MG63 (cell line): ENCODE measurements at regions not wholly inside any gene's neighbourhood (a gene's known extent, or its start where the extent isn't known, plus 50 kb on each side); places are given as distances from the start of the nearest gene placed in this dataset.

ENCODE experiments used
- DNase-seq: peaks from one replicate; pipeline ENCODE4 v3.0.0-alpha.2; 2020
- H3K27me3 ChIP-seq: fragments of 250-450 bp; sonication (Bioruptor Pico); 2 replicates; pipeline ENCODE4 v1.5.1; 2020; ENCODE audit warnings: mild to moderate bottlenecking, moderate library complexity
- H3K36me3 ChIP-seq: fragments of 250-450 bp; sonication (Bioruptor Pico); 2 replicates; pipeline ENCODE4 v1.5.1; 2020; ENCODE audit warnings: mild to moderate bottlenecking, moderate library complexity
- H3K4me3 ChIP-seq: fragments of 250-450 bp; sonication (Bioruptor Pico); 2 replicates; pipeline ENCODE4 v1.5.1; 2020; ENCODE audit warnings: mild to moderate bottlenecking, moderate library complexity
- H3K9me3 ChIP-seq: fragments of 250-450 bp; sonication (Bioruptor Pico); 2 replicates; pipeline ENCODE4 v1.5.1; 2020; ENCODE audit warnings: mild to moderate bottlenecking, moderate library complexity

DNA sequence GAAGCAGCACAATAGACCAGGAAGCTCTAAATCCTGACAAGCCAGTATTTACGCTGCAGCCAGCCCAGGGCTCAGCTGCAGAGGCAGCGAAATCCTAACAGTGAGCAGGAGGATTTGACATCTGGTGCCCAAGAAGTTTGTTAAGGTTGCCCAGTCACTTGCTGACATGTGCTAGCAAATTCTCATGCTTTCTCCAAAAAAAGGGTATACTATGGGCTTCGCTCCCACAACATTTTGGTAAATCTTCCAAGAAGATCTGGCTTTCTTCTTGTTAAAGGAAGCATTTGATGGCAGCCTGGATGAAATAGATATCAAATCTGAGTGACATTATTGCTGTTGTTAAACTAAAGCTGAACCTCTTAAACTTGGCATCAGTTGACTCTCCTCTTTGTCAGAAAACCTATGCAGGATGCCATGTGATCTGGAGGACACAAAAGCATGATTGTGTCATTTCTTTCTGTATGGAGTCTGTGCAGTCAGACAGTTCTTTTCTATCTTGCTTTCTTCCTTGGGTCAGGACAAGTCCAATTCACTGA lies 949.7 kb upstream of the RBFOX1 start:
- H3K27me3 ChIP-seq = no peaks in the 10 kb centered on the region
- H3K4me3 ChIP-seq = no peak overlapping the region
- DNase-seq = no peak
- no peaks in the 10 kb centered on the region for H3K36me3 ChIP-seq
- no peaks in the 10 kb centered on the region for H3K9me3 ChIP-seq

DNA sequence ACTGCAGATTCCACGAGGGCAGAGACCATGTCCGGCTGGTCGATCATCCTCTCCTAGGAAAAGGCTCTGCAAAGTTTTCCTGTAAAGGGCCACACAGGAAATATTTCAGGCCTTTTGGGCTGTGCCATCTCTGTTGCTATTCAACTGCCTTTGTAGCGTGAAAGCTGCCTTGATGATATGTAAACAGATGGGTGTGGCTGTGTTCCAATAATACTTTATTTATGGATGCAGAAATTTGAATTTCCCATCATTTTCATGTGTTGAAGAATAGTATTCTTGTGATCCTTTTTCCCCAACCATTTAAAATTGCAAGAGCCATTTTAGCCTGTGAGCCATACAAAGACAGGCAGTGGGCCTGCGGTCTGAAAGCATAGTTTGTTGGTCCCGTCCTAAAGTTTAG lies 950.7 kb upstream of the RBFOX1 start:
- H3K9me3 ChIP-seq = no peaks in the 10 kb centered on the region
- no peaks in the 10 kb centered on the region for H3K27me3 ChIP-seq
- DNase-seq = no peak
- H3K4me3 ChIP-seq = no peak overlapping the region
- H3K36me3 ChIP-seq = no peaks in the 10 kb centered on the region

DNA sequence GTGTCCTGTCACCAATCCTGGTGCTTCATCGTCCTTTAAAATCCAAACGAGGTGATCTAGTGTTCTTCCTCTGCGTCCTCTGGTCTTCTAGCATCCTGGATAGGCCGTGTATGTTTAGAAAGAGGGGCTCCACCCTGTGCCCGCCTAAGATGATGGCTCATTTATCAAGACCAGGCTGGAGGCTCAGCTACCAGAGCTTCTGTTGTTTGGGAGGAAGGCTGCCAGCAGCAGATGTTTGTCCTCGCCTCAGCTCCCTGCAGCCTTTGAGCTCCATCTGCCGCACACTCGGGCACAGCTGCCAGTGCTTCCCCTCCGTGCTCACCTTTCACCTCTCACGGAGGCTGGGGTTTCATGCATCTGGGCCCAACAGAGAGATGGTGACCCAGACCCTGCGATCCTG lies 954.7 kb upstream of the RBFOX1 start:
- Histone ChIP-seq H3K9me3 (no peaks in the 10 kb centered on the region), H3K4me3 (no peak overlapping the region), H3K36me3 (no peaks in the 10 kb centered on the region), H3K27me3 (no peaks in the 10 kb centered on the region)
- no peak for DNase-seq

DNA sequence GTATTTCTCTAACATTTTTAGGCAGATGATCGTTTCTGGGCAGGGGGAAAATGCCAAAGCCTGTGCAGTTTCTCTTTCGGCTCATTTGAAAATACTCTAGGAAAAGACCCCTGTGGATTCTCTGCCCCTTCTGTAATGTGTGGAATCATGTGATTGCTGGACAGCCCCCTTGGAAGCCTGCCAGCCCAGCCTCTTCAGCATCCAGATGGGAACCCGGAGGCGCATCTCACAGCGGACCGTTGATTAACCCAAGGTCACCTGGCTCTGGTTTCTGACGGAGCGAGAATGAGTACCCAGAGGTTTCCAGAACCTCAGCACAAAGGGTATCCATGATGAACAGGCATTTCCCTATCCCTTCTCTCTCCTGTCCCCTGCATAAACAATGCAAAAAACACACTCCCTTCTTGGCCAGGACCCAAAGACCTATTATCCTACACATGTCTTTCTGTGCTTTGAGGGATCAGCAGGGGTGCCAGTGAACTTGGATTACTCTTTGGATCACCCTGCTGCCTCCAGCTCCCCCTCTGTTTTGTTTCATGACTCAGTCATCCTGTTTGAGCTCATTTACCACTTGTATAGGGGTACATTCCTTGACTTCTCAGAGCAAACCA lies 957.1 kb upstream of the RBFOX1 start:
- DNase-seq = no peak
- Histone ChIP-seq H3K4me3 (no peak overlapping the region), H3K36me3 (no peaks in the 10 kb centered on the region), H3K9me3 (no peaks in the 10 kb centered on the region), H3K27me3 (no peaks in the 10 kb centered on the region)

DNA sequence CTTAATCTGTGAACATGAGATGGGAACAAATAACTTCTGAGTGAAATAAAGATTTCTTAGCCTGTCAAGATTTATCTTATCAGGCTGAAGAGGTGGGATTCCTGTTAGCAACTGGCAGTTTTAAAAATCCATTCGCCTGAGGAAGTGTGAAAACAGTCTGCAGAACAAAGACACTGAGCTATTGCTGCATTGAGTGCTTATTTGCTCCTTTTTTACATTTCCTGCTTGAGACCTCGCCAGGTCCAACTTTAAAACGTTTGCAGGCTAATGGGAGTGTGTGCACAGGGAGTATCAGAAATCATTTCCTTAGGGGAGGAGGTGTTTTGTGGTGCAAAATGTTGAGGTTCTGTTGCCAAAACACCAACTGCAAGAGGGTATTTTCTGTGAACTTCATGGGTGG lies 957.8 kb upstream of the RBFOX1 start:
- Histone ChIP-seq H3K36me3 (no peaks in the 10 kb centered on the region), H3K9me3 (no peaks in the 10 kb centered on the region), H3K27me3 (no peaks in the 10 kb centered on the region), H3K4me3 (no peak overlapping the region)
- DNase-seq = no peak

DNA sequence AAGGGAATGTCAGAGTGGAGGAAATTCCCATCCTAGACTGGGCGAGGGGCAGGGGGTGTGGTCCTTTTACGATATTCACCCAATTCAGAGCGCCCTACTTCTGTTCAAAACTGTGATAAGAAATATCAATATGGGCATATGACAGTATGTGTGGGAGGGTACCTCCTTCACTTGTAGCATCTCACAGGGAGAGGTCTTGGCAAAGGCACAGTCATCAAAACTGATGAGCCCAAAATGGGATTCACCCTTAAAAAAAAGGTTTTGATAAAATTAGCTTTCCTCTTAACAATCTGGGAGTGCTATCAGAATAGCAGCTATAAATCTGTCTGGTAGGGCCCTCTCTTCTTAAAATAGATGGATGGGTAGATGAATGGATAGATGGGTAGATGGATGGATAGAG lies 967.8 kb upstream of the RBFOX1 start:
- no peak for DNase-seq
- Histone ChIP-seq H3K9me3 (no peaks in the 10 kb centered on the region), H3K27me3 (no peaks in the 10 kb centered on the region; the same call in 1 of the 2 replicates), H3K36me3 (no peaks in the 10 kb centered on the region), H3K4me3 (no peak overlapping the region)

DNA sequence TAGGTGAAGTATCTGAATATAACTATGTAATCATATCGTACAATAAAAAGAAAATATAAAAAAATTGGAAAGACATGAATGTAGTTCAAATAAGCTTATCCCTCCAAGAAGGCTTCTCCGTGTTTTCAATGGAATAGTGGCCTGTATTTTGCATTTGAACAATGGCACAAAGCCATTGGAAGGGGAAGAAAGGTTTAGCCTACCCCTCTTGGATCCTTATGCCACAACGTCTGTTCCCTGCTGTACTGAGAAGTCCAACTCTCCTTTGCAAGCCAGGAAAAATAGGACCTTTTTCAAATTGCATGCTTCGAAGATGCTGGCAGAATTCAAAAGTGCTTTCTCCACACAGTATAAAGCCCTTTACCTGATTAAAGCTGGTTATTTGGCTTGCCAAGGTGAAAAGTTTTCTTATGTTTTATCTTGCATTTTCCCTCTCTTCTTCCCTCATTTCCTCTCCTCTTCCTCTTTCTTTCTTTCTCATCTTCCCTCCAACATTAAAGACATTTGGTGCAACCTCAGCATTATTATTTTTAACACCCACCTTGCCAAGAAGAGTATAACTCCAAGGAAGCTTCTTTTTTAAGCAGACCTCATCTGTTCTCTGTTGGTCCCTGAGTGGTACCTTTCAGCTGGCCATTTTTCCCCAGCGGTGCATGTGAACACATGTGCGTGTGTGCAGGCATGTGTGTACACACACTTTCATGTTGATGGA lies 968.6 kb upstream of the RBFOX1 start:
- Histone ChIP-seq H3K27me3 (no peaks in the 10 kb centered on the region; the same call in 1 of the 2 replicates), H3K4me3 (no peak overlapping the region), H3K9me3 (no peaks in the 10 kb centered on the region), H3K36me3 (no peaks in the 10 kb centered on the region)
- DNase-seq = no peak

DNA sequence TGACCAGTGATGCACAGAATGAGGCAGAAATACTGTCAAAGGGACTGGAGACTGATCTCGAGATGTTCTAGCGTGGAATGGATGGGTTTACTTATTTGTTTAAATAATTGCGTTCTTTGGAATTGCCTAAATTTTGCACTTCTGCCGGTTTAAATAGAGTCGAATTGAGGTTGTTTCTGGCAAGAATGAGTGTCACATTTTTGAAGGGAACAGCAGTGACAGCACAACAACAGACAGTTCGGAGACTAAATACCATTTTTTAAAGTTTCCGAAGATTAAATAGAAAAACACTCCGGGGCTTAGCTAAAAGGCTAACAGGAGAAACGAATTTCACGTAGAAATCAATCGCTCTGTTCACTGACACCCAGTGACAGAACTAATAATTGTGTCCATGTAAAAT lies 969.2 kb upstream of the RBFOX1 start:
- DNase-seq = no peak
- H3K27me3 ChIP-seq = no peaks in the 10 kb centered on the region; the same call in 1 of the 2 replicates
- H3K9me3 ChIP-seq = no peaks in the 10 kb centered on the region
- H3K36me3 ChIP-seq = no peaks in the 10 kb centered on the region
- H3K4me3 ChIP-seq = no peak overlapping the region

DNA sequence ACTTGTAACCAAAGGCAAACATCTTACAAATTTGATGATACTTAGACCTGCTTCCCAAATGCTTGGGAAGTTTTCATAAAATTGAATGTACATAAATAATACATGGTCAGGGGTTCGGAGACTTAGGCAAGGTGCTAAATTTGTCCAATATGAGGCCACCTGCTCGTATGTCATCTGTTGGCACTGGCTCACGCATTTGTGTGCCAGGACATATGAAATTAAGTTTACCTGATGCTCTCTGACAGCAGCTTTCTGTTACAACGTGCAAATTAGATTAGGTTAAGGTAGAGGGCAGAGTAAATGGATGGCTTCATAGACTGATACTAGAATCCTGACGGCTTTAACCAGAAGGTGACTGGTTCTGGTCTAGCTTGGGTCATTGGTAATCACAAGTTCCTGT lies 970.3 kb upstream of the RBFOX1 start:
- Histone ChIP-seq H3K4me3 (no peak overlapping the region), H3K27me3 (no peaks in the 10 kb centered on the region; the same call in 1 of the 2 replicates), H3K9me3 (no peaks in the 10 kb centered on the region), H3K36me3 (no peaks in the 10 kb centered on the region)
- no peak for DNase-seq

DNA sequence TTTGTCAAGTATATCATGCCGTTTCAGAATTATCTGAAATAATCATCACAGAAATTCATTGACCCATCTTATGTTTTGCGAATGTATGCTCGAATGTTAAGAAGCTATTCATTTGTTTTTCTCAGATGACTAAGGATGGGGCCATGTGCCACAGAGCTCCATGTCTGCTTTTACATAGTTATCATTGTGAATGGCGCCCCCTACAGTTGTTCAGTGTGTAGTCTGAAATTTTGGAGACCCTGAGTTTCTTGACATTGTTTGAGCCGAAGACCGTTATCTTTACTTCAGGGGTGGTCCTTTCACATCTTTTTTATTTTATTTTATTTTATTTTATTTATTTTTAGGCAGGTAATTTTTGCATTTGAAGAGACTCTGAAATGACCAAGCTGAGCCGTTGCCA lies 972.0 kb upstream of the RBFOX1 start:
- no peaks in the 10 kb centered on the region; the same call in 1 of the 2 replicates for H3K27me3 ChIP-seq
- no peaks in the 10 kb centered on the region for H3K9me3 ChIP-seq
- no peak for DNase-seq
- no peaks in the 10 kb centered on the region for H3K36me3 ChIP-seq
- H3K4me3 ChIP-seq = no peak overlapping the region

DNA sequence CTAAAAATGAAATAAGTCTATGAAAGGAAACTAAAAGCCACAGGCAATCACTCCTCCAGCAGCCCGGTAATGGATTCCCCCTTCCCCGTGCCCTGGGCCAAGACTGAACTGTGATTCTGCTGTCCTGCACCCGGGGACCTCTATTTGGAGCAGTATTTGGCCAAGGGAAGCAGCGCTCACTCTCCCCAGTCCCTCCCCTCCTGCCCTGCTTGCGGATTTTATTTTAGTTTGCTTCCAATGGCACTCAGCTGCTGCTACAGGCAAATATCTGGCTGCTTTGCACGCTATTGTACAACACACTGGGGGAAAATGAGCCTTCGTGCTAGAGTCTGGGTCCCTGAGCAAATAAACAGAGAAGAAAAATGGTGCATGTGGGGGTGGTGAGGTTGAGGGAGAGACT lies 975.7 kb upstream of the RBFOX1 start:
- Histone ChIP-seq H3K36me3 (no peaks in the 10 kb centered on the region), H3K4me3 (no peak overlapping the region), H3K27me3 (no peaks in the 10 kb centered on the region), H3K9me3 (no peaks in the 10 kb centered on the region)
- DNase-seq = no peak

DNA sequence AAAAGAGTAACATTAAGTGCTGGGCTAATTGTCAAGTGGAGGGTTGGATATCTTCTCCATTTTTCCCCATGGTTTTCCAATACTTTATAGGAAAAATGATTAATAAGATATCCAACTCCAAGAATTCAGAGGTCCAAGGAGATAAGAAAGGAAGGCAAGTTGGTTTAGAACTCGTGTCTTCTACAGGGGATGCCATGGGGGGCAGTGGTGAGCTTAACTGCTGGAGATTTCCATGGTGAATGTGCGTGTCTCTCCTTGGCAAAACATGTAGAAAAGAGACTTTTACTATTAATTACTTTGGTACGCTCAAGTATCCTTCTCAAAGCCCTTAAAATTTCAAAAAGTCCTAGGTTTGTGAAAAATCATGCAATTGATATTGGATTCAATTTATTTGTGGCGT lies 982.9 kb upstream of the RBFOX1 start:
- Histone ChIP-seq H3K4me3 (no peak overlapping the region), H3K9me3 (no peaks in the 10 kb centered on the region), H3K27me3 (no peaks in the 10 kb centered on the region), H3K36me3 (no peaks in the 10 kb centered on the region)
- no peak for DNase-seq

DNA sequence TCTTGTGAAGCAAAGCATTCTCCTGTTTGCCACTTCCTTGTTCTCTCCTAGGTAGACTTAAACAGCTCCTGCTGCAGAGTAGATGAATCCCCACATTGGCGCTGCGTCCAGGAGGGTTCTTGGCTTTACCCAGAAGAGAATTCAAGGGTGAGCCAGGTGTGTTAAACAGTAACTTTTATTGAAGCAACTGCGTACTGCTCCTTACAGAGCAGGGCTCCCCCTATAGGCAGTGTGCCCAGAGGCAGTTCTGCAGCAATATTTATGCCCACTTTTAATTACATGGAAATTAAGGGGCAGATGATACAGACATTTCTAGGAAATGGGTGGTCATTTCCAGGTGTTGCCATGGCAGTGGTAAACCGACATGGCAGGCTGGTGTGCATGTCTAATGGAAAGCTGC lies 987.6 kb upstream of the RBFOX1 start:
- peaks cover 2% of the 10 kb centered on the region; the same call in 1 of the 2 replicates for H3K27me3 ChIP-seq
- peaks cover 2% of the 10 kb centered on the region; the same call in 1 of the 2 replicates for H3K9me3 ChIP-seq
- no peak overlapping the region for H3K4me3 ChIP-seq
- DNase-seq = no peak
- H3K36me3 ChIP-seq = no peaks in the 10 kb centered on the region

DNA sequence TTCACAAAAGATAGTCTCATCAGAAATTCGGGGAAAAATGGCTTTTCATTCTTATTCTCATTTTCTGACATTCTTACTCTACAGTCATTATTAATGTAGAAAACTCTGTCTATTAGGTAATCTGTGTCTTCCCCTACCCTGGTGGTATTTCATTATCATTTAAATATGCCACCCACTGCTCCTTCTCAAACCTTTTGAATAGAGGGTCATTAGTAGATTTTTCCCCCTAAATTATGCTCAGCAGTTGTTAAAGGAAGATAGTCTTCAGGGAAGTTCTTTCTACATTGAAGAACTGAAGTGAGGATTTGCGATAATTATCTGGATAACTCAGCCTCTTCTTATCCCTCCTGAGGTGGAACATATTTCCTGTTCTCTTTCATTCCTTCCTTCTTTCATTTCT lies 989.5 kb upstream of the RBFOX1 start:
- Histone ChIP-seq H3K4me3 (no peak overlapping the region), H3K9me3 (peaks cover 2% of the 10 kb centered on the region; the same call in 1 of the 2 replicates), H3K36me3 (no peaks in the 10 kb centered on the region), H3K27me3 (peaks cover 2% of the 10 kb centered on the region; the same call in 1 of the 2 replicates)
- DNase-seq = no peak

DNA sequence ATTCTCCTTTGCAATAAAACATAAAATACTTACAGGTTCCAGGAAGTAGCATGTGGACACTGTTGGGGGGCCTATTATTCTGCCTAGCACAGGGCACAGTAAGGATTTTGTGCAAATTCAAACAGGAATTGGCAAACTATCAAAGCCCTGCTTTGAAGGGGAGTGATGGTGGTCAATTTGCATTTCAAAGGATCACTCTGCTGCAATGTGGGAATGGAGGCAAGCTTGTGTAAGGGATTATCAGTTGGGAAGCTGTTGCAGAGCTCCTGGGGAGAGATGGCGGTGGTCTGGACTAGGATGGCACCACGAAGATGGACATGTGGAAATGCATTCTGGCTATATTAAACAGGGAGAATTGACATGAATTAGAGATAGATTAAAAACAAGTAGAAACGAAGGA lies 990.7 kb upstream of the RBFOX1 start:
- no peak for DNase-seq
- Histone ChIP-seq H3K4me3 (no peak overlapping the region), H3K9me3 (peaks cover 2% of the 10 kb centered on the region; the same call in 1 of the 2 replicates), H3K36me3 (no peaks in the 10 kb centered on the region), H3K27me3 (peaks cover 2% of the 10 kb centered on the region; the same call in 1 of the 2 replicates)

DNA sequence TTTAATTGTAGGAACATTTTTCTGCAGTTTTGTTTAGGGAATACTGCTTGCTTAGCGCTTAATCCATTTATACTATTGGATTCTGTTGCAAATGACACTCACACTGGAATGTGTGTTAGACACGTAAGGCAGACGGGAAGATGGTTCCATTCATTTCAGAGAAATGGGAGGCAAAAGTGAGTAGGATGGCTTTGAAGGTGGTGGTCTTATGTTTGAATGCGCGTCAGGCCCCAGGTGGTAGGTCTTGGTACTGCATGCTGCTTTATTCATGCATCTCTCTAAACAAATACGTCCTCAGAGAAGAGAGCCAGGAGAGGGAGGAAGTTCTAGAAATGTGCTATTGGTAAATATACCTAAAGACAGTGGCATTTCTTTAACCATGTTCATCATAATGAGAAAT lies 997.6 kb upstream of the RBFOX1 start:
- no peaks in the 10 kb centered on the region; the same call in 1 of the 2 replicates for H3K27me3 ChIP-seq
- no peak overlapping the region for H3K4me3 ChIP-seq
- H3K9me3 ChIP-seq = no peaks in the 10 kb centered on the region
- H3K36me3 ChIP-seq = no peaks in the 10 kb centered on the region
- peak; percentile 10 for DNase-seq

DNA sequence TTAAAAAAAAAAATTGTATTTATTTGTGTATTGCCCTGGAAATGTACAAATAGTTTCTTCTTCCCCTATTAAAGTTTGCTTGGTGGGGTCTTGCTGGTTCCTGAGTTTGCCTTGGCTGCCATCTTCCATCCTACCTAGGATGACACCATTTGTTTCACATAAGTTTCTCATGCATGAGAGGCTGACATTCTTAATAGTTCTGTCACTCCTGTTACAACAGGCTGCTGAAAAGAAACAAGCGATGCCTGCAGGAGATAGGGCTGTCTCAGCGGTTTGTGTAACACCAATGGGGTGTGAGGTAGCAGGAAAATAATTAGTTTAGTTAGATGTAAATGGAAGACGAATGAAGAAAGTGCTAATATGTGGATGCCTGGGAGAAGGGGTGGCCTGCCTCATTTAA lies 1000.9 kb upstream of the RBFOX1 start:
- H3K9me3 ChIP-seq = no peaks in the 10 kb centered on the region
- H3K4me3 ChIP-seq = no peak overlapping the region
- no peaks in the 10 kb centered on the region for H3K36me3 ChIP-seq
- no peaks in the 10 kb centered on the region; the same call in 1 of the 2 replicates for H3K27me3 ChIP-seq
- DNase-seq = no peak

DNA sequence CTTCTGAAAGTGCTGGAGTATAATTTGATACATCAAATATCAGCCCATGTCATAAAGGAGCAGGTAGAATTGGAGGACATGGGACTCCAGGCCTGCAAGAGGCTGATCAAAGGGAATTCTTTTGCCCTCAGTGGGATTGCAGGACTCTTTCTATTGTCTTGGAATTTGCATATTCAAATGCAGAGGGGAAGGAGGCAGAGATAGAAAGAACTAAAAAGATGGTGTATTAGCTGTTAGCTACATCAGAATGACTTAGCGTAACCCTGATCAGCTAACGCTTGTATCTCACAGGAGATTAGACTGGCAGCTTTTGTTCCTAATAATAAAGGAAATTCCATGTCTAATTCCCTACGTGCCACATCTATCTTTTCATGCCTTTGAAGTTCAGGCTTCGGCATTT lies 1014.7 kb upstream of the RBFOX1 start:
- Histone ChIP-seq H3K9me3 (no peaks in the 10 kb centered on the region), H3K4me3 (no peak overlapping the region), H3K36me3 (no peaks in the 10 kb centered on the region), H3K27me3 (no peaks in the 10 kb centered on the region)
- DNase-seq = no peak
